H9 (cell line): ENCODE measurements at regions not wholly inside any gene's neighbourhood (a gene's known extent, or its start where the extent isn't known, plus 50 kb on each side); places are given as distances from the start of the nearest gene placed in this dataset.

ENCODE experiments used
- DNase-seq: peaks from one replicate; pipeline ENCODE4 v3.0.0-alpha.2; 2017
- H2AFZ ChIP-seq: one replicate; pipeline ENCODE4 v1.6.1; 2013; ENCODE audit warnings: mild to moderate bottlenecking, low read length, control low read depth, moderate library complexity
- H2AK5ac ChIP-seq: 2 replicates; pipeline ENCODE4 v1.6.1; 2013; ENCODE audit warnings: low read length, control low read depth, mixed read lengths; ENCODE audit not compliant: insufficient read length
- H2BK120ac ChIP-seq: one replicate; pipeline ENCODE4 v1.6.1; 2013; ENCODE audit warnings: low read depth, mild to moderate bottlenecking, low read length, control low read depth, inconsistent platforms; ENCODE audit not compliant: poor library complexity, severe bottlenecking
- H2BK12ac ChIP-seq: 2 replicates; pipeline ENCODE4 v1.6.1; 2013; ENCODE audit warnings: low read length, control low read depth, mixed read lengths, low read depth; ENCODE audit not compliant: insufficient read length
- H2BK15ac ChIP-seq: 2 replicates; pipeline ENCODE4 v1.6.1; 2013; ENCODE audit warnings: low read depth, low read length, control low read depth
- H2BK20ac ChIP-seq: one replicate; pipeline ENCODE4 v1.6.1; 2013; ENCODE audit warnings: low read depth, mild to moderate bottlenecking, low read length, control low read depth, inconsistent platforms; ENCODE audit not compliant: poor library complexity, severe bottlenecking
- H2BK5ac ChIP-seq: 2 replicates; pipeline ENCODE4 v1.6.1; 2013; ENCODE audit warnings: low read length, control low read depth, mixed read lengths; ENCODE audit not compliant: insufficient read length
- H3K14ac ChIP-seq: 2 replicates; pipeline ENCODE4 v1.6.1; 2013; ENCODE audit warnings: low read length, control low read depth; ENCODE audit not compliant: insufficient read depth
- H3K18ac ChIP-seq: 2 replicates; pipeline ENCODE4 v1.6.1; 2013; ENCODE audit warnings: low read depth, mild to moderate bottlenecking, mixed read lengths, low read length, control low read depth; ENCODE audit not compliant: insufficient read length
- H3K23ac ChIP-seq: 2 replicates; pipeline ENCODE4 v1.6.1; 2013; ENCODE audit warnings: low read length, control low read depth, mixed read lengths, low read depth; ENCODE audit not compliant: insufficient read length
- H3K23me2 ChIP-seq: 2 replicates; pipeline ENCODE4 v1.6.1; 2013; ENCODE audit warnings: low read depth, mild to moderate bottlenecking, mixed read lengths, low read length, control low read depth; ENCODE audit not compliant: insufficient read length, poor library complexity, severe bottlenecking
- H3K27ac ChIP-seq: 2 replicates; pipeline ENCODE4 v1.5.1; 2013; ENCODE audit warnings: low read length, control low read depth, mixed read lengths, low read depth; ENCODE audit not compliant: insufficient read length
- H3K27me3 ChIP-seq: 2 replicates; pipeline ENCODE4 v1.6.1; 2013; ENCODE audit warnings: low read length, control low read depth, inconsistent platforms; ENCODE audit not compliant: insufficient read depth
- H3K4ac ChIP-seq: 2 replicates; pipeline ENCODE4 v1.6.1; 2013; ENCODE audit warnings: low read depth, mild to moderate bottlenecking, control low read depth, inconsistent platforms, low read length, moderate library complexity
- H3K4me1 ChIP-seq: 2 replicates; pipeline ENCODE4 v1.6.1; 2013; ENCODE audit warnings: low read length, control low read depth, inconsistent platforms; ENCODE audit not compliant: insufficient read depth
- H3K4me2 ChIP-seq: 2 replicates; pipeline ENCODE4 v1.6.1; 2013; ENCODE audit warnings: low read length, control low read depth, mixed read lengths; ENCODE audit not compliant: insufficient read length, insufficient read depth
- H3K56ac ChIP-seq: 2 replicates; pipeline ENCODE4 v1.6.1; 2013; ENCODE audit warnings: low read depth, mild to moderate bottlenecking, mixed read lengths, low read length, control low read depth; ENCODE audit not compliant: insufficient read length
- H3K79me1 ChIP-seq: 2 replicates; pipeline ENCODE4 v1.6.1; 2013; ENCODE audit warnings: low read depth, mild to moderate bottlenecking, moderate library complexity, low read length, control low read depth, inconsistent platforms; ENCODE audit not compliant: insufficient read depth, poor library complexity, severe bottlenecking
- H3K79me2 ChIP-seq: 2 replicates; pipeline ENCODE4 v1.6.1; 2013; ENCODE audit warnings: low read length, control low read depth, inconsistent platforms; ENCODE audit not compliant: insufficient read depth
- H3K9ac ChIP-seq: 2 replicates; pipeline ENCODE4 v1.6.1; 2013; ENCODE audit warnings: low read length, control low read depth, mixed read lengths; ENCODE audit not compliant: insufficient read length; ENCODE audit errors: extremely low read depth
- H3K9me3 ChIP-seq: one replicate; pipeline ENCODE4 v1.6.1; 2013; ENCODE audit warnings: low read depth, low read length, inconsistent platforms; ENCODE audit not compliant: control insufficient read depth
- H3T11ph ChIP-seq: one replicate; pipeline ENCODE4 v1.6.1; 2013; ENCODE audit warnings: mild to moderate bottlenecking, low read length, control low read depth, inconsistent platforms
- H4K20me1 ChIP-seq: one replicate; pipeline ENCODE4 v1.6.1; 2013; ENCODE audit not compliant: control insufficient read depth, insufficient read length, insufficient read depth
- H4K5ac ChIP-seq: 2 replicates; pipeline ENCODE4 v1.6.1; 2013; ENCODE audit warnings: low read depth, mild to moderate bottlenecking, mixed read lengths, low read length, control low read depth; ENCODE audit not compliant: insufficient read length
- H4K8ac ChIP-seq: replicated peaks from 2 replicates; pipeline ENCODE4 v1.6.1; 2013; ENCODE audit warnings: low read length, control low read depth, mixed read lengths, low read depth; ENCODE audit not compliant: insufficient read length
- H4K91ac ChIP-seq: 2 replicates; pipeline ENCODE4 v1.6.1; 2013; ENCODE audit warnings: low read depth, mild to moderate bottlenecking, moderate library complexity, mixed read lengths, low read length, control low read depth; ENCODE audit not compliant: insufficient read length
- H3K27ac Mint-ChIP-seq, 3 experiments: 2 replicates in 2 of 3; 3 replicates in 1 of 3; pipeline ENCODE4 v1.8.0; 2020 to 2021; ENCODE audit warnings: mixed read lengths in 3 of 3, mild to moderate bottlenecking in 1 of 3, moderate library complexity in 1 of 3
- H3K27me3 Mint-ChIP-seq: 2 replicates; pipeline ENCODE4 v1.8.0; 2021; ENCODE audit warnings: low read depth, mild to moderate bottlenecking, moderate library complexity, mixed read lengths
- H3K36me3 Mint-ChIP-seq, 3 experiments: 2 replicates in 2 of 3; 3 replicates in 1 of 3; pipeline ENCODE4 v1.8.0; 2020 to 2021; ENCODE audit warnings: low read depth in 3 of 3, mixed read lengths in 3 of 3; ENCODE audit not compliant: insufficient read depth in 1 of 3
- H3K4me1 Mint-ChIP-seq, 2 experiments: 2 replicates each; pipeline ENCODE4 v1.8.0; 2020; ENCODE audit warnings: mixed read lengths in 2 of 2
- H3K4me3 Mint-ChIP-seq, 2 experiments: 2 replicates in 1 of 2; 3 replicates in 1 of 2; pipeline ENCODE4 v1.8.0; 2020 to 2021; ENCODE audit warnings: mild to moderate bottlenecking in 2 of 2, mixed read lengths in 2 of 2, moderate library complexity in 1 of 2
- H3K9me3 Mint-ChIP-seq, 2 experiments: 2 replicates in 1 of 2; 3 replicates in 1 of 2; pipeline ENCODE4 v1.8.0; 2020; ENCODE audit warnings: mild to moderate bottlenecking in 2 of 2, mixed read lengths in 2 of 2, moderate library complexity in 1 of 2
- WGBS: extraction: QIAGEN DNeasy Blood & Tissue Kit; methylation state at CpG from one replicate; pipeline ENCODE4 v1.1.7; 2013; ENCODE audit warnings: missing lambda C conversion rate, low lambda C conversion rate, mixed read lengths; ENCODE audit not compliant: insufficient read length; ENCODE audit errors: extremely low coverage; 5-methylcytosine and 5-hydroxymethylcytosine counted together
- TF ChIP-seq, protein P1 (sequence below): fragments of 200-600 bp; sonication (generic); conservative IDR thresholded peaks from 3 replicates; pipeline ENCODE4 v1.8.0; 2021; ENCODE audit warnings: antibody characterized with exemption, mild to moderate bottlenecking

DNA sequence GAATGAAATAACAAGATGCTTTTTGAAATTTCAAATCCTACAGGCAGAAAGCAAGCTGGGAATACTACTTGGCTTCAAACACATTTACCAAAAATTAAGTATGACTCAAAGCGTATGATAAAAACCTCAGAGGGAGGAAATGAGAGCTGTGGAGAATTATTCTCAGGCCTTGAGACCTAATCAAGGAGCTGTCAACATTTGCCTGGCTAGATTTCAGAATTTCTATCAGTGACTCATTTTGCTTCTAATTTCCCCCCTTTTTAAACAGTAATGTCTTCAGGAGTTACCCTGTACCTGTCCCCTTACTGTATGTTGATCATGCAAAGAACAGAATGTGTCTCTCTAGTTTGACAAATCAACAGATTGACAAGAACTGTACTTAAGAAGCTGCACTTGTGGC, 1324.5 kb upstream of the DDX18 start:
- peaks cover 0 to 2% (median 0%) of the 10 kb centered on the region in 3 experiments; a peak in 2 of 7 replicates for H3K36me3 Mint-ChIP-seq
- no peak overlapping the region for H3K9ac ChIP-seq

More for the DNA sequence above, 1324.5 kb upstream of the DDX18 start:
- no peaks in the 10 kb centered on the region for H3K27me3 Mint-ChIP-seq
- no peak overlapping the region for H2AFZ ChIP-seq
- no peak overlapping the region for H3K27ac ChIP-seq
- H2BK12ac ChIP-seq: no peak overlapping the region
- no peak overlapping the region for H3K4me3 Mint-ChIP-seq
- TF ChIP-seq, protein P1, sequence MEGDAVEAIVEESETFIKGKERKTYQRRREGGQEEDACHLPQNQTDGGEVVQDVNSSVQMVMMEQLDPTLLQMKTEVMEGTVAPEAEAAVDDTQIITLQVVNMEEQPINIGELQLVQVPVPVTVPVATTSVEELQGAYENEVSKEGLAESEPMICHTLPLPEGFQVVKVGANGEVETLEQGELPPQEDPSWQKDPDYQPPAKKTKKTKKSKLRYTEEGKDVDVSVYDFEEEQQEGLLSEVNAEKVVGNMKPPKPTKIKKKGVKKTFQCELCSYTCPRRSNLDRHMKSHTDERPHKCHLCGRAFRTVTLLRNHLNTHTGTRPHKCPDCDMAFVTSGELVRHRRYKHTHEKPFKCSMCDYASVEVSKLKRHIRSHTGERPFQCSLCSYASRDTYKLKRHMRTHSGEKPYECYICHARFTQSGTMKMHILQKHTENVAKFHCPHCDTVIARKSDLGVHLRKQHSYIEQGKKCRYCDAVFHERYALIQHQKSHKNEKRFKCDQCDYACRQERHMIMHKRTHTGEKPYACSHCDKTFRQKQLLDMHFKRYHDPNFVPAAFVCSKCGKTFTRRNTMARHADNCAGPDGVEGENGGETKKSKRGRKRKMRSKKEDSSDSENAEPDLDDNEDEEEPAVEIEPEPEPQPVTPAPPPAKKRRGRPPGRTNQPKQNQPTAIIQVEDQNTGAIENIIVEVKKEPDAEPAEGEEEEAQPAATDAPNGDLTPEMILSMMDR: no peak
- H3K79me1 ChIP-seq: no peaks in the 10 kb centered on the region
- H3K9me3 ChIP-seq: no peaks in the 10 kb centered on the region
- H4K5ac ChIP-seq: no peak overlapping the region
- no peak overlapping the region for H2BK5ac ChIP-seq
- no peak overlapping the region for H2BK15ac ChIP-seq
- no peak overlapping the region for H2AK5ac ChIP-seq
- no peak overlapping the region for H3K56ac ChIP-seq
- no peaks in the 10 kb centered on the region for H3K79me2 ChIP-seq
- no peak overlapping the region for H3T11ph ChIP-seq
- H3K18ac ChIP-seq: no peak overlapping the region
- no peaks in the 10 kb centered on the region for H3K27me3 ChIP-seq
- H3K23me2 ChIP-seq: no peaks in the 10 kb centered on the region
- H2BK120ac ChIP-seq: no peak overlapping the region
- no peak overlapping the region for H2BK20ac ChIP-seq
- no peak overlapping the region for H4K8ac ChIP-seq
- H3K14ac ChIP-seq: no peak overlapping the region
- no peaks in the 10 kb centered on the region for H3K4me1 ChIP-seq
- no peak for DNase-seq
- no CpG with 5 or more reads among the region's 1 CpG for WGBS
- no peak overlapping the region for H4K91ac ChIP-seq
- H3K9me3 Mint-ChIP-seq: peaks cover 3 to 14% of the 10 kb centered on the region in 2 experiments; a peak in 4 of 5 replicates
- H3K23ac ChIP-seq: no peak overlapping the region
- H3K4me2 ChIP-seq: no peak overlapping the region
- H3K27ac Mint-ChIP-seq: no peak overlapping the region
- H3K4me1 Mint-ChIP-seq: no peaks in the 10 kb centered on the region
- H4K20me1 ChIP-seq: no peaks in the 10 kb centered on the region
- no peak overlapping the region for H3K4ac ChIP-seq
